Endothelial cell of umbilical vein (primary cell): ENCODE measurements at regions not wholly inside any gene's neighbourhood (a gene's known extent, or its start where the extent isn't known, plus 50 kb on each side); places are given as distances from the start of the nearest gene placed in this dataset.

Experiments
- BruUV-seq: library from RNA; stranded (reverse); fragments of 400-500 nt; replicated peaks from 2 replicates; lab custom pipeline; 2021; lab: Mats Ljungman, UMichigan
- CTCF ChIA-PET: fragments of 300-600, 350-600 bp; sonication (Branson Sonifier 250); formaldehyde crosslinking; loops from one replicate; lab custom pipeline; 2021; ENCODE audit warnings: antibody characterized with exemption, inconsistent platforms; lab: Charles Lee
- POLR2A ChIA-PET: fragments of 300-600, 350-600 bp; sonication (Branson Sonifier 250); formaldehyde crosslinking; loops from one replicate; lab custom pipeline; 2021; ENCODE audit warnings: antibody characterized with exemption, inconsistent platforms; lab: Charles Lee
- DNase-seq: peaks from one replicate; pipeline ENCODE4 v3.0.0-alpha.2; 2011; ENCODE audit warnings: low read depth, low spot score
- FAIRE-seq: peaks from 2 replicates; lab custom pipeline; 2011; peaks lifted over from hg19 to GRCh38; lab: Jason Lieb, UNC
- H2AFZ ChIP-seq: 2 replicates; pipeline ENCODE4 v1.6.0; 2012; ENCODE audit warnings: low read depth, low read length, control low read depth, inconsistent platforms
- H3K27ac ChIP-seq: 2 replicates; pipeline ENCODE4 v1.5.1; 2011; ENCODE audit warnings: low read depth, mild to moderate bottlenecking, control low read depth, low read length, moderate library complexity; ENCODE audit not compliant: insufficient read depth
- H3K27me3 ChIP-seq, 2 experiments: 2 replicates each; pipeline versions ENCODE4 v1.6.0 to v1.6.1; 2011; ENCODE audit warnings: low read length in 2 of 2, mixed read lengths in 1 of 2; ENCODE audit not compliant: control insufficient read depth in 2 of 2, insufficient read depth in 2 of 2
- H3K36me3 ChIP-seq, 2 experiments: 2 replicates in 1 of 2; 3 replicates in 1 of 2; pipeline ENCODE4 v1.5.1; 2011; ENCODE audit warnings: low read length in 2 of 2, mild to moderate bottlenecking in 1 of 2, moderate library complexity in 1 of 2; ENCODE audit not compliant: control insufficient read depth in 2 of 2, insufficient read depth in 2 of 2; ENCODE audit errors: extremely low read depth in 1 of 2
- H3K4me1 ChIP-seq: 3 replicates; pipeline ENCODE4 v1.5.1; 2011; ENCODE audit warnings: mild to moderate bottlenecking, low read length; ENCODE audit not compliant: control insufficient read depth, insufficient read depth; ENCODE audit errors: extremely low read depth
- H3K4me2 ChIP-seq: 2 replicates; pipeline ENCODE4 v1.6.1; 2011; ENCODE audit warnings: low read length, control low read depth, mixed read lengths; ENCODE audit not compliant: insufficient read depth
- H3K4me3 ChIP-seq, 3 experiments: fragments of 200-600 bp in 1 of 3; sonication (generic), shearing (Covaris generic) in 1 of 3; replicated peaks in 1 of 3; 2 replicates each; pipeline ENCODE4 v1.5.1; 2011 to 2016; ENCODE audit warnings: control low read depth in 3 of 3, low read length in 3 of 3, mild to moderate bottlenecking in 2 of 3, inconsistent platforms in 1 of 3, low read depth in 1 of 3, moderate library complexity in 1 of 3; ENCODE audit not compliant: insufficient read depth in 1 of 3
- H3K79me2 ChIP-seq: 2 replicates; pipeline ENCODE4 v1.6.0; 2012; ENCODE audit warnings: low read length, inconsistent platforms; ENCODE audit not compliant: control insufficient read depth, insufficient read depth
- H3K9ac ChIP-seq: replicated peaks from 2 replicates; pipeline ENCODE3; 2011; ENCODE audit warnings: low read length, control low read depth; ENCODE audit not compliant: insufficient read depth; ENCODE audit errors: extremely low read depth
- H3K9me1 ChIP-seq: replicated peaks from 3 replicates; pipeline ENCODE4 v1.6.0; 2011; ENCODE audit warnings: mild to moderate bottlenecking, low read length; ENCODE audit not compliant: control insufficient read depth, insufficient read depth; ENCODE audit errors: extremely low read depth
- H3K9me3 ChIP-seq: replicated peaks from 2 replicates; pipeline ENCODE4 v1.5.1; 2012; ENCODE audit warnings: low read length, inconsistent platforms; ENCODE audit not compliant: control insufficient read depth, insufficient read depth
- H4K20me1 ChIP-seq: replicated peaks from 2 replicates; pipeline ENCODE3; 2011; ENCODE audit warnings: mild to moderate bottlenecking, low read length; ENCODE audit not compliant: control insufficient read depth, insufficient read depth; ENCODE audit errors: extremely low read depth
- CTCF ChIP-seq, 2 donors: IDR thresholded peaks; 1 replicate in 1 of 2; 2 replicates in 1 of 2; pipeline ENCODE4 v1.5.1; 2011; ENCODE audit warnings: low read length in 2 of 2, mild to moderate bottlenecking in 2 of 2, moderate library complexity in 2 of 2, control low read depth in 1 of 2, inconsistent platforms in 1 of 2, low read depth in 1 of 2; ENCODE audit not compliant: insufficient read depth in 1 of 2; ENCODE audit errors: extremely low read depth in 1 of 2
- EZH2 ChIP-seq: IDR thresholded peaks from 2 replicates; pipeline ENCODE4 v1.6.1; 2012; ENCODE audit warnings: borderline replicate concordance, low read depth, mild to moderate bottlenecking, moderate library complexity, low read length, inconsistent platforms; ENCODE audit not compliant: severe bottlenecking
- FOS ChIP-seq: IDR thresholded peaks from 2 replicates; pipeline ENCODE4 v1.6.1; 2011; ENCODE audit warnings: mild to moderate bottlenecking, low read length, moderate library complexity, borderline replicate concordance; ENCODE audit not compliant: insufficient read depth
- GATA2 ChIP-seq: IDR thresholded peaks from 2 replicates; pipeline ENCODE4 v1.7.0; 2011; ENCODE audit warnings: low read depth, mild to moderate bottlenecking, moderate library complexity, mixed read lengths, low read length; ENCODE audit not compliant: insufficient read length, insufficient read depth
- JUN ChIP-seq: IDR thresholded peaks from 2 replicates; pipeline ENCODE4 v1.6.1; 2011; ENCODE audit warnings: borderline replicate concordance, low read depth; ENCODE audit not compliant: insufficient read length, insufficient read depth
- MAX ChIP-seq: IDR thresholded peaks from 2 replicates; pipeline ENCODE4 v1.6.1; 2011; ENCODE audit not compliant: insufficient read depth, insufficient read length
- MYC ChIP-seq: IDR thresholded peaks from one replicate; pipeline ENCODE4 v1.6.1; 2011; ENCODE audit warnings: mild to moderate bottlenecking, low read depth, low read length
- POLR2A ChIP-seq: IDR thresholded peaks from 2 replicates; pipeline ENCODE4 v1.6.1; 2012; ENCODE audit warnings: low read depth, mild to moderate bottlenecking, control low read depth, low read length
- POLR2AphosphoS5 ChIP-seq: IDR thresholded peaks from 2 replicates; pipeline ENCODE4 v1.6.1; 2012; ENCODE audit warnings: low read depth, mild to moderate bottlenecking, control low read depth, low read length, moderate library complexity; ENCODE audit not compliant: insufficient read depth
- dilution Hi-C: fragments of 300-500 bp; cut with MboI; formaldehyde crosslinking; loops from one replicate; pipeline ENCODE4 v1.15.0; 2019; ENCODE audit warnings: low sequenced_read_pairs; ENCODE audit not compliant: extremely low pct_ligation_motif_present
- intact Hi-C: fragments of 100-400 bp; cut with micrococcal nuclease; formaldehyde crosslinking; loops from one replicate; pipeline ENCODE4 v1.10.0; 2022

GRCh38 chr7:86326847-86327246, 316.9 kb upstream of the GRM3 start:
- H2AFZ ChIP-seq: no peak overlapping the region
- intact Hi-C loops (no loop called here), dilution Hi-C loops (no loop called here)
- H4K20me1 ChIP-seq: no peaks in the 10 kb centered on the region
- BruUV-seq: no TSS peak
- no peak overlapping the region for H3K4me3 ChIP-seq
- H3K4me2 ChIP-seq: no peak overlapping the region
- CTCF ChIA-PET: interaction anchor here (2.0 kb wide), 1 partner anchor 14 kb away, joined by 5 read pairs; no protein-coding TSS in a partner anchor
- no peaks in the 10 kb centered on the region for H3K27me3 ChIP-seq
- no peaks in the 10 kb centered on the region for H3K9me1 ChIP-seq
- POLR2A ChIA-PET: no interaction called here
- H3K4me1 ChIP-seq: no peaks in the 10 kb centered on the region
- no peak overlapping the region for H3K27ac ChIP-seq
- peaks cover 2% of the 10 kb centered on the region for H3K9me3 ChIP-seq
- H3K79me2 ChIP-seq: no peaks in the 10 kb centered on the region
- H3K36me3 ChIP-seq: no peaks in the 10 kb centered on the region
- TF ChIP-seq MYC (no peak), MAX (no peak), GATA2 (no peak), CTCF (IDR thresholded peaks at IDR 0.05; ENCODE audit: extremely low read depth in 1 of 2, insufficient read depth in 1 of 2, low read depth in 1 of 2, low read length in 2 of 2) (no peak), FOS (no peak), POLR2AphosphoS5 (no peak), EZH2 (no peak), POLR2A (no peak), JUN (no peak)
- no peak overlapping the region for H3K9ac ChIP-seq
- FAIRE-seq: no peak
- no peak for DNase-seq
